MCF 10A (cell line): ENCODE measurements at regions not wholly inside any gene's neighbourhood (a gene's known extent, or its start where the extent isn't known, plus 50 kb on each side); places are given as distances from the start of the nearest gene placed in this dataset.

Experiments used
- BruUV-seq: library from RNA; stranded (reverse); fragments of 400-500 nt; replicated peaks from 2 replicates; lab custom pipeline; 2021; lab: Mats Ljungman, UMichigan
- CTCF ChIA-PET: fragments of 300-600 bp; sonication (Branson Sonifier 250); formaldehyde crosslinking; extraction: SDS; loops from one replicate; lab custom pipeline; 2021; ENCODE audit warnings: antibody characterized with exemption, inconsistent platforms; lab: Yijun Ruan, JAX
- POLR2A ChIA-PET: fragments of 300-600, 350-650 bp; sonication (Branson Sonifier 250); formaldehyde crosslinking; extraction: SDS; loops from one replicate; lab custom pipeline; 2020; ENCODE audit warnings: antibody characterized with exemption, inconsistent platforms; lab: Yijun Ruan, JAX
- DNase-seq: peaks from one replicate; pipeline ENCODE4 v3.0.0-alpha.2; 2018; ENCODE audit not compliant: unreplicated experiment
- H3K27ac Mint-ChIP-seq: one replicate; pipeline ENCODE4 v1.8.0; 2022; ENCODE audit warnings: mild to moderate bottlenecking, low read depth, mixed read lengths; ENCODE audit not compliant: unreplicated experiment
- H3K27me3 Mint-ChIP-seq: one replicate; pipeline ENCODE4 v1.8.0; 2022; ENCODE audit warnings: mixed read lengths; ENCODE audit not compliant: insufficient read depth, unreplicated experiment
- H3K36me3 Mint-ChIP-seq: one replicate; pipeline ENCODE4 v1.8.0; 2022; ENCODE audit warnings: mild to moderate bottlenecking, moderate library complexity, mixed read lengths; ENCODE audit not compliant: insufficient read depth, unreplicated experiment
- H3K4me1 Mint-ChIP-seq: one replicate; pipeline ENCODE4 v1.8.0; 2022; ENCODE audit warnings: mixed read lengths; ENCODE audit not compliant: insufficient read depth, unreplicated experiment
- H3K4me3 Mint-ChIP-seq: one replicate; pipeline ENCODE4 v1.8.0; 2022; ENCODE audit warnings: mild to moderate bottlenecking, moderate library complexity, mixed read lengths; ENCODE audit not compliant: unreplicated experiment
- H3K9me3 Mint-ChIP-seq: one replicate; pipeline ENCODE4 v1.8.0; 2022; ENCODE audit warnings: mixed read lengths; ENCODE audit not compliant: unreplicated experiment
- intact Hi-C: fragments of 100-400 bp; cut with micrococcal nuclease; formaldehyde crosslinking; loops from 2 replicates; pipeline ENCODE4 v1.14.1; 2022
- TF ChIP-seq, protein P1 (sequence below): fragments of 200-600 bp; IDR thresholded peaks from one replicate; pipeline ENCODE4 v1.8.0; 2022; ENCODE audit warnings: antibody characterized with exemption, mild to moderate bottlenecking; ENCODE audit not compliant: unreplicated experiment

DNA sequence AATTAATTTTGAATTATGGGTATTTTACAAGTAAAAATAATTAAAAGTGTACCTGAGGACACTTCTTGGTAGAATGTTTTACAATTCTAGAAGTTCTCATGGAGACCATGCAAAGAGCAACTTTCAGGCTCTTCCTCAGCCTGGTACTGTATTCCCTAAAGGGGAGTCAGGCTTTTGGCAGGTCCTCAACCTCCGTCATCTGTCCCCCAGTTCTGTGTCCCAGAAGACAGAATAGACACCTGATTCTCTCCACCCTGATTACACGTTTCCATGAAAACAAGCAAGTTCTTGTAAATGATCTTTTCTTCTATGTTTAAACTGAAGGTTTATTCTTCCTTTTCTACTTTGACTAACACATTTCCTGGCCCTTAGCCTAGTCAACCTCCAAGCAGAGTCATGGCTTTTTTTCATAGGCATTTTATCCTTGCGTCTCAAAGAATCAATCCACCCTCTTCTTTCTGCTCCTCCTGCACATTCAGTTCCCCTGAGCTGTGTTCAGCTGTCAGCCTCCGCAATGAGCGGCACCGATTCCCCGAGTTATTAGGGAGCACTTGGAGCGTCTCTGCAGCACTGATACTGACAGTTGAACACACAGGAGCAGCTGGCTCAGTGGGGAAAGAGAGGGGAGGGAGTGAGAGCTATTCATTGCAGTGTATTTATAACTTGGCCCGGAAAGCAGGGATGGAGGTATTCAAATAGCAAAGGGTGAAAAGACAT, 1082.4 kb upstream of the MAP3K7 start:
- Mint-ChIP-seq H3K27ac (no peak overlapping the region), H3K27me3 (no peaks in the 10 kb centered on the region), H3K4me1 (no peaks in the 10 kb centered on the region), H3K36me3 (no peaks in the 10 kb centered on the region), H3K4me3 (no peak overlapping the region), H3K9me3 (no peaks in the 10 kb centered on the region)
- DNase-seq = no peak
- CTCF ChIA-PET = no interaction called here
- intact Hi-C loops = no loop called here
- TF ChIP-seq, protein P1, sequence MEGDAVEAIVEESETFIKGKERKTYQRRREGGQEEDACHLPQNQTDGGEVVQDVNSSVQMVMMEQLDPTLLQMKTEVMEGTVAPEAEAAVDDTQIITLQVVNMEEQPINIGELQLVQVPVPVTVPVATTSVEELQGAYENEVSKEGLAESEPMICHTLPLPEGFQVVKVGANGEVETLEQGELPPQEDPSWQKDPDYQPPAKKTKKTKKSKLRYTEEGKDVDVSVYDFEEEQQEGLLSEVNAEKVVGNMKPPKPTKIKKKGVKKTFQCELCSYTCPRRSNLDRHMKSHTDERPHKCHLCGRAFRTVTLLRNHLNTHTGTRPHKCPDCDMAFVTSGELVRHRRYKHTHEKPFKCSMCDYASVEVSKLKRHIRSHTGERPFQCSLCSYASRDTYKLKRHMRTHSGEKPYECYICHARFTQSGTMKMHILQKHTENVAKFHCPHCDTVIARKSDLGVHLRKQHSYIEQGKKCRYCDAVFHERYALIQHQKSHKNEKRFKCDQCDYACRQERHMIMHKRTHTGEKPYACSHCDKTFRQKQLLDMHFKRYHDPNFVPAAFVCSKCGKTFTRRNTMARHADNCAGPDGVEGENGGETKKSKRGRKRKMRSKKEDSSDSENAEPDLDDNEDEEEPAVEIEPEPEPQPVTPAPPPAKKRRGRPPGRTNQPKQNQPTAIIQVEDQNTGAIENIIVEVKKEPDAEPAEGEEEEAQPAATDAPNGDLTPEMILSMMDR = no peak
- BruUV-seq = no TSS peak
- POLR2A ChIA-PET = no interaction called here

DNA sequence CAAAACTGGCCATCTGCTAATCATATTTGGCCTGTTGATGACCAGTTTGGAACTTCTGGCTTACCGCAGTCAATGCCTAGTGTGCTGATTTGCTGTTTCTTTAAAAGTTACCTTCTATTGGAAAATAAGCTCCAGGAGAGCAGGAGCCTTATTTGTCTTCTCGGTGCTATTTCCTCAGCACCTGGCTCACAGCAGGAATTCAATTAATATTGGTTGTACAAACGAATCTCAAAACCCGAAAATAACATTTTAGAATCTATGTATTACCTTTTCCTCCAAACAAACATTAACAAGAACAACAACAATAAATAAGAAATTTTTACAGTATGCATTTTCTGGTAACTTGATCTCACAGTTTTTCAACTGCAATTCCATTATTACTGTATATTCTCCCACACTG, 1080.7 kb upstream of the MAP3K7 start:
- H3K4me1 Mint-ChIP-seq = no peaks in the 10 kb centered on the region
- no peaks in the 10 kb centered on the region for H3K36me3 Mint-ChIP-seq
- CTCF ChIA-PET = interaction anchor here (1.1 kb wide), 1 partner anchor 704 kb away, joined by 3 read pairs; no protein-coding TSS in a partner anchor
- intact Hi-C loops = no loop called here
- no peaks in the 10 kb centered on the region for H3K27me3 Mint-ChIP-seq
- no TSS peak for BruUV-seq
- no peak overlapping the region for H3K27ac Mint-ChIP-seq
- no peak overlapping the region for H3K4me3 Mint-ChIP-seq
- POLR2A ChIA-PET = interaction anchor here (1.0 kb wide), 1 partner anchor 19 kb away, joined by 3 read pairs; no protein-coding TSS in a partner anchor
- TF ChIP-seq, protein P1 = no peak
- H3K9me3 Mint-ChIP-seq = no peaks in the 10 kb centered on the region
- no peak for DNase-seq

DNA sequence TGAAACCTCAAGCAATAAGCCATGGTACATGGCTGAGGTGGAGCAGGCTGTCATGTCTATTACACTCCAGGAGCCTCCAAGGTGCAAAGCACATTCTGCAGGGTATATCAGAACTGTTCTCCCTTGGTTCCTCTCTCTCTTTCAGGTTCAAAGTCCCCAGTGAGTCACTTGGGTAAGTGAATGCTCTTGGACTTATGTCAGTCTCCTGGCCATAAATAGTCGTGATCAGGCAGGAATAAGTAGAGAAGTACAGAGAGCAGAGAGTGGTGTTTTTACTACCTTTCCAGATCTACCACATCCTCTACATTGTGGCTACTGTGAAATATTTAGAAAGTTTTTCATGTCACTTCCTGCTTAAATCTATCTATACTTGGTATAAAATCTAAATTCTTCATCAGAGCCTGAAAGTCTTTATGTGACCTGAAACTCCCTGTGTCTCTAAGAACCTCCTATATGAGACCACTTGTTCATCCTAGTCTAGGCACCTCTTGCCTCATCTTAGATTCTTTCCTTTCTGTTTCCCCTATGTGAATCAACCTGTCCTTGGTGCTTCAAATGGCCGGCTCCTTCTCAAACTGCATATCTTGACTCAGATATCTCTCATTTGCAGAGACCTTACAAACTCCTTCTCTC, 1077.6 kb upstream of the MAP3K7 start:
- H3K27me3 Mint-ChIP-seq = peaks cover 5% of the 10 kb centered on the region
- intact Hi-C loops = no loop called here
- CTCF ChIA-PET = no interaction called here

DNA sequence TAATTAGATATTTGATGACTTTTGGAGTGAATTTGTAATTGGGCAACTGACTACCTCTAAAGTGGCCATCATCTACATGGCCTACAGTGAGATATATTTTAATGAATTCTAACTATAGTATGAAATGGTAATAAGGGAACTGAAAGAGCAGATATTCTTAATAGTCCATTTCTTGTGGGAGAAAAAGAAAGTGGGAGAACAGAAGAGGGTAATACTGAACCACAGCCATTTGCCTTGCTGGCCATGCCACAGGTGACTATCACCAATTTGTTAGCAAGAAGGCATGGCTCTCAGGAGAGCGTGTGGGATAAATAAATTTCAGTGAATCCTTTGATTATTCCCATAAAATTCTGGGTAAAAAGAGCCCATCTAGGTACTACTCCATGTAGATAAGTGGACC, 1074.0 kb upstream of the MAP3K7 start:
- H3K27me3 Mint-ChIP-seq = peaks cover 23% of the 10 kb centered on the region
- no TSS peak for BruUV-seq
- H3K4me1 Mint-ChIP-seq = no peaks in the 10 kb centered on the region
- TF ChIP-seq, protein P1 = no peak
- no peaks in the 10 kb centered on the region for H3K36me3 Mint-ChIP-seq
- intact Hi-C loops = no loop called here
- ChIA-PET POLR2A (no interaction called here), CTCF (interaction anchor here (0.6 to 0.7 kb wide), 2 partner anchors 129 to 150 kb away, joined by 3 read pairs; no protein-coding TSS in a partner anchor)
- H3K27ac Mint-ChIP-seq = no peak overlapping the region
- H3K4me3 Mint-ChIP-seq = no peak overlapping the region
- DNase-seq = no peak
- no peaks in the 10 kb centered on the region for H3K9me3 Mint-ChIP-seq

More for the DNA sequence above, 1077.6 kb upstream of the MAP3K7 start:
- H3K36me3 Mint-ChIP-seq = no peaks in the 10 kb centered on the region
- no TSS peak for BruUV-seq
- POLR2A ChIA-PET = no interaction called here
- DNase-seq = no peak
- TF ChIP-seq, protein P1 = no peak
- no peaks in the 10 kb centered on the region for H3K4me1 Mint-ChIP-seq
- H3K27ac Mint-ChIP-seq = no peak overlapping the region
- H3K9me3 Mint-ChIP-seq = no peaks in the 10 kb centered on the region
- no peak overlapping the region for H3K4me3 Mint-ChIP-seq
